SK-MEL-5 (cell line): ENCODE measurements at regions not wholly inside any gene's neighbourhood (a gene's known extent, or its start where the extent isn't known, plus 50 kb on each side); places are given as distances from the start of the nearest gene placed in this dataset.
A peak's percentile ranks its signal among the peaks of the same experiment; 100 is the strongest.

Experiments
- DNase-seq: peaks from one replicate; pipeline ENCODE4 v3.0.0-alpha.2; 2016; ENCODE audit warnings: low read depth, low spot score
- in situ Hi-C: cut with HindIII; loops from 2 replicates; pipeline ENCODE4 v1.10.0; 2016; ENCODE audit warnings: low sequenced_read_pairs, high pct_unique_total_duplicates, low pct_unique_long_range_greater_than_20kb

- no peak for DNase-seq
- in situ Hi-C loops, result no loop called here
Measured at GRCh38 chr1:53378061-53378460, 50.2 kb upstream of the LRP8 start.

- DNase-seq, result no peak
- in situ Hi-C loops, result no loop called here
Measured at GRCh38 chr1:53378932-53379661, 51.2 kb upstream of the LRP8 start.

- in situ Hi-C loops, result no loop called here
- DNase-seq, result no peak
Measured at GRCh38 chr1:53379662-53380002, 51.8 kb upstream of the LRP8 start.

- DNase-seq, result no peak
- in situ Hi-C loops, result no loop called here
Measured at GRCh38 chr1:53380296-53380695, 52.4 kb upstream of the LRP8 start.

GRCh38 chr1:53381790-53382401 is 54.0 kb upstream of the LRP8 start:
- DNase-seq, result no peak

GRCh38 chr1:53383136-53383870 is 55.4 kb upstream of the LRP8 start:
- in situ Hi-C loops, result no loop called here
- DNase-seq, result no peak

More at GRCh38 chr1:53381790-53382401, 54.0 kb upstream of the LRP8 start:
- in situ Hi-C loops, result no loop called here

- in situ Hi-C loops, result no loop called here
- DNase-seq, result no peak
Measured at GRCh38 chr1:53384796-53385195, 56.9 kb upstream of the LRP8 start.

GRCh38 chr1:53385276-53386225 is 57.7 kb upstream of the LRP8 start:
- in situ Hi-C loops, result no loop called here
- DNase-seq, result no peak

- in situ Hi-C loops, result no loop called here
Measured at GRCh38 chr1:53388963-53389362, 61.1 kb upstream of the LRP8 start.

GRCh38 chr1:53390261-53390660 is 62.4 kb upstream of the LRP8 start:
- in situ Hi-C loops, result no loop called here
- DNase-seq, result no peak

More at GRCh38 chr1:53388963-53389362, 61.1 kb upstream of the LRP8 start:
- no peak for DNase-seq

GRCh38 chr1:53390736-53391135 is 62.9 kb upstream of the LRP8 start:
- in situ Hi-C loops, result no loop called here

GRCh38 chr1:53391296-53391695 is 63.4 kb upstream of the LRP8 start:
- in situ Hi-C loops, result no loop called here
- DNase-seq, result no peak

More at GRCh38 chr1:53390736-53391135, 62.9 kb upstream of the LRP8 start:
- no peak for DNase-seq

- in situ Hi-C loops, result no loop called here
- DNase-seq, result no peak
Measured at GRCh38 chr1:53391982-53392381, 64.1 kb upstream of the LRP8 start.

- in situ Hi-C loops, result no loop called here
- no peak for DNase-seq
Measured at GRCh38 chr1:53392460-53392859, 64.6 kb upstream of the LRP8 start.

- DNase-seq, result peak; percentile 79
- in situ Hi-C loops, result no loop called here
Measured at GRCh38 chr1:53393325-53393792, 65.5 kb upstream of the LRP8 start.

- DNase-seq, result no peak
- in situ Hi-C loops, result no loop called here
Measured at GRCh38 chr1:53394306-53394705, 64.9 kb upstream of the DMRTB1 start.

GRCh38 chr1:53395671-53396215 is 63.5 kb upstream of the DMRTB1 start:
- in situ Hi-C loops, result no loop called here

More at GRCh38 chr1:53395671-53396215, 63.5 kb upstream of the DMRTB1 start:
- DNase-seq, result no peak
